NB4 (cell line): ENCODE measurements at regions not wholly inside any gene's neighbourhood (a gene's known extent, or its start where the extent isn't known, plus 50 kb on each side); places are given as distances from the start of the nearest gene placed in this dataset.

ENCODE experiments used
- DNase-seq: peaks from one replicate; pipeline ENCODE4 v3.0.0; 2010; ENCODE audit warnings: low read depth
- H3K4me3 ChIP-seq: one replicate; pipeline ENCODE4 v1.5.1; 2011; ENCODE audit warnings: mild to moderate bottlenecking, low read depth, low read length, moderate library complexity
- CTCF ChIP-seq: IDR thresholded peaks from one replicate; pipeline ENCODE4 v1.5.1; 2012; ENCODE audit warnings: low read depth, low read length
- MAX ChIP-seq: IDR thresholded peaks from 2 replicates; pipeline ENCODE4 v1.6.1; 2011; ENCODE audit warnings: low read depth, low read length
- MYC ChIP-seq: IDR thresholded peaks from 2 replicates; pipeline ENCODE4 v1.6.1; 2011; ENCODE audit warnings: low read depth, low read length
- POLR2A ChIP-seq: IDR thresholded peaks from 2 replicates; pipeline ENCODE4 v1.6.1; 2011; ENCODE audit warnings: mild to moderate bottlenecking; ENCODE audit not compliant: insufficient read length; ENCODE audit errors: extremely low read depth

GRCh38 chr13:44151474-44151873, 222.2 kb upstream of the SERP2 start:
- no peak overlapping the region for H3K4me3 ChIP-seq
- TF ChIP-seq CTCF (no peak), MAX (no peak), MYC (no peak)
- DNase-seq, result no peak

- no peak overlapping the region for H3K4me3 ChIP-seq
- TF ChIP-seq MAX, result no peak
- TF ChIP-seq CTCF, result no peak
- TF ChIP-seq MYC, result no peak
- no peak for TF ChIP-seq POLR2A
- DNase-seq, result no peak
These were observed 220.1 kb upstream of the SERP2 start for GRCh38 chr13:44153496-44153895.

GRCh38 chr13:44155422-44156293, 218.0 kb upstream of the SERP2 start:
- DNase-seq, result no peak
- no peak for TF ChIP-seq MYC
- no peak for TF ChIP-seq MAX
- TF ChIP-seq CTCF, result no peak
- no peak for TF ChIP-seq POLR2A
- no peak overlapping the region for H3K4me3 ChIP-seq

- TF ChIP-seq CTCF, result no peak
- no peak for TF ChIP-seq POLR2A
- TF ChIP-seq MAX, result no peak
- no peak for TF ChIP-seq MYC
- H3K4me3 ChIP-seq, result no peak overlapping the region
- DNase-seq, result no peak
These were observed 217.3 kb upstream of the SERP2 start for GRCh38 chr13:44156294-44156658.

DNA sequence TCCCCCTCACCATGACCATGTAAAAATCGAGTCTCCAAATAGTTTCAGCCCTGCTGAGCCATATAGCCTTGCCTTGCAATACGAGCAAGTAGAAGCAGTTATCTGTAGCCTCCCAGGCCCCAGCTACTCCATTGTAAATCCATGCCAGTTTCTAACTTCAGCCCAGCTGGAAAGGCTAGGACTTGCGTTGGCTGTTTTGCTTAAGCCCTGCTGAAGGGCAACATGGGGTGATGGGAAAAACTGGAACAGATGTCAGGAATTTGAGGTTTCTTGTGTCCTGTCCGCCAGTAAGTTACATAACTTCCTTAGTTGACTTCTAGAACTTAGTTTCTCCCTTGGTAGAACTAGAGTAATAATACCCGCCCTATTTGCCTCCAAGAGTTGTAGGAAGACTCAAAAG, 216.0 kb upstream of the SERP2 start:
- no peak for DNase-seq
- TF ChIP-seq CTCF (no peak), POLR2A (no peak), MYC (no peak)
- H3K4me3 ChIP-seq, result no peak overlapping the region

GRCh38 chr13:44158098-44158521, 215.5 kb upstream of the SERP2 start:
- no peak overlapping the region for H3K4me3 ChIP-seq
- DNase-seq, result no peak
- TF ChIP-seq MYC, result no peak
- no peak for TF ChIP-seq POLR2A
- no peak for TF ChIP-seq CTCF
- TF ChIP-seq MAX, result no peak
